Rectal smooth muscle tissue (tissue), 1 donor: ENCODE measurements at regions not wholly inside any gene's neighbourhood (a gene's known extent, or its start where the extent isn't known, plus 50 kb on each side); places are given as distances from the start of the nearest gene placed in this dataset.

Experiments
- H3K27ac ChIP-seq: one replicate; pipeline ENCODE4 v1.7.0; 2013; ENCODE audit warnings: low read depth, low read length, inconsistent platforms
- H3K27me3 ChIP-seq: one replicate; pipeline ENCODE4 v1.7.0; 2013; ENCODE audit warnings: low read length; ENCODE audit not compliant: control insufficient read depth, insufficient read depth
- H3K36me3 ChIP-seq: one replicate; pipeline ENCODE4 v1.7.0; 2013; ENCODE audit warnings: low read length; ENCODE audit not compliant: control insufficient read depth, insufficient read depth
- H3K4me1 ChIP-seq: one replicate; pipeline ENCODE4 v1.7.0; 2013; ENCODE audit warnings: low read length; ENCODE audit not compliant: control insufficient read depth, insufficient read depth
- H3K4me3 ChIP-seq: one replicate; pipeline ENCODE4 v1.7.0; 2013; ENCODE audit warnings: low read length
- H3K9ac ChIP-seq: one replicate; pipeline ENCODE4 v1.7.0; 2013; ENCODE audit warnings: low read length

DNA sequence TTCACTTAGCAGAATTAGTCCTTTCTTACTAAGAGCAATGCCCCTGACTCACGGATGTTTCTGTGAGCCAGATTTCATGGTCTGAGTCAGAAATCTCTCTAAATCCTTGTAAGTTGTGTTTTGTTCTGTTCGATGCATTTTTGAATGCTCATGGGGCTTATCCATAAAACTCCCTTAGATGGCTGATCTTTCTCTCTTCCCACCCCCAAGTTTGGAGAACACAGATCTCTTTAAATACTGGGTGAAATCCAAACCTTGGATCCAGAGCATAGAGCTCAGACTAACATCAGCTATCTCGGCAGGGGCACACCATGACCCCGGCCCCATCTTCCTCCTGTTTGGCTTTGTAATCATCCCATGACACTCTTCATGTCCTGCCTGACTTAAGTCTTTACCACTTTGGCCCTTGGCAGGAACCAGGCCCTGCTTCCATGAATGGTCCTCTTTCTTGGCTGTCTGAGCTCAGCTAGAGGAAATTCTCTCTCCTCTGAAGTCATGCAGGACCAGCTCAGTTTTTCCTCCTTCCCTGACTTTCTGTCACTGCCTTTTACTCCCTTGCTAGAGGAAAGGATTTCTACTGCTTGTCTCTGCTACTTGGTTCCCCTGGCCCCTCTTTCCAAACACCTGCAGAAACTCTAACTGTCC, 120.4 kb upstream of the RAB11FIP2 start:
- H3K36me3 ChIP-seq, result no peaks in the 10 kb centered on the region
- H3K27me3 ChIP-seq, result no peaks in the 10 kb centered on the region
- no peak overlapping the region for H3K9ac ChIP-seq
- H3K27ac ChIP-seq, result no peak overlapping the region
- peaks cover 3% of the 10 kb centered on the region for H3K4me1 ChIP-seq
- no peak overlapping the region for H3K4me3 ChIP-seq

DNA sequence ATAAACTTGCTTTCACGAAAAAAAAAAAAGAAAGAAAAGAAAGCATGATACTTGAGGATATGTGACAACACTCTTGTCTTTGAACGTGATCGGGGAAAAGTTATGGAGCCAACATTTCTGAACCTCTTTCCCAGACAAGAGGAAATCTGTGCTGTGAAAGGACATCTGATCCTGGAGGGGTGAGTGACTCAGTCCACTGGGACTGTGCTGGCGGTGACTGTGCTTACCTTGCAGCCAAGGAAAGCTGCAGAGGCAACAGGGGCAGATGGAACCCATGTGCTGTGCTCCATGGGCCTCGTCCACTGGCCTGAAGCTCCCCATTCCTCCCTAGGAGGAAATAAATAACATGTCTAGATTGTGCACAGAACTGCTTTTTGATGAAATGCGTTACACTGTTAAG, 116.5 kb upstream of the RAB11FIP2 start:
- Histone ChIP-seq H3K9ac (no peak overlapping the region), H3K36me3 (no peaks in the 10 kb centered on the region), H3K4me1 (no peaks in the 10 kb centered on the region), H3K27ac (no peak overlapping the region), H3K4me3 (no peak overlapping the region), H3K27me3 (no peaks in the 10 kb centered on the region)

DNA sequence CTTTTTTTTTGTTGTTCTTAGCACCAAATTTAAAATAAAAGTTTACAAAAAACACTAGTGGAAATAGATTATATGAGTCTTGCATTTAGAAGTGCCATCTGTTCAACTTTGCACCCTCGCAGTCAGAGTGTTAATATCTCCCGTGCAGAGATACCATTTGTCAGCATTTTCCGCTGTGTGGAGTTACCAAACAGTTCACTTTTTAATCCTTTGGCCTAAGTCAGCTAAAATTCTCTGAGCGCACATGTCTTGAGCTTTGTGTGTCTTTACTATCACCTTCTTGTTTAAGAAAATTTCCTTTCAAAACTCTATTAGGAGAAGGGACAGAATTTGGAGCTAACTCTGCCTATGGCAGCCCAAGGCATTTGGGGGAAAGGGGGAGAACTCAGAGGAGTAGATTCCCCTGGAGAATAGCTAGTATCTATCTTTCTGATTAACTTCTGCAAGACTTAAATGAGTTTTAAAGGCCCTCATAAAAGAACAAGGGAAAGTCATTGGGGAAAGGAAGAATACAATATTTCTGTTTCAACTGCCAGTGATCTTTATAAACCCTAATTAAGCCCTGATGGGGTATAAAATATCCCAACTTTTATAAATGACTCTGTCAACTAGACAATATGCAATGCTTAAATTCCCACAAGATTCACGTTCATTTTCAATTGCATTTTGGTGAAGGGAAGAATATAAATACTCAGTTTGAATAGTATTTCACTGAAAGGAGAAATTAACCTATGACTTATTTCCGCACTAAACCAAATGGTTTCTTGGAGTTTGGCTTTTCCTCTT, 114.9 kb upstream of the RAB11FIP2 start:
- Histone ChIP-seq H3K4me1 (no peaks in the 10 kb centered on the region), H3K27me3 (no peaks in the 10 kb centered on the region), H3K36me3 (no peaks in the 10 kb centered on the region), H3K27ac (no peak overlapping the region), H3K9ac (no peak overlapping the region), H3K4me3 (no peak overlapping the region)

DNA sequence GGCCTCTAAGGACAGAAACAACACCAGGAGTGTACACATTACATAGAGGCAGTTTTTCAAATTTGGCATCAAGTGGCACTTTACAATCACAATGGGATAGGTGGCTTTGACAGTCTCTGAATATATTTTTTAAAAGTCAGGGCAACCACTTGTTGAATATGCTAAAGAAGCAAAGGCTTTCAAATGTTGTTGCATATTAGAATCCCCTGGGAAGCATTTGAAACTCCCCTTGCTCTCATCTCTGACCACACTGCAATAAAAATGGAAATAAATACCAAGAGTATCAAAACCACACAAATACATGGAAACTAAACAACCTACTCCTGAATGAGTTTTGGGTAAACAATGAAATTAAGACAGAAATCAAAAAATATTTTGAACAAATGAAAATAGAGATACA, 106.5 kb upstream of the RAB11FIP2 start:
- H3K4me3 ChIP-seq, result no peak overlapping the region
- no peaks in the 10 kb centered on the region for H3K4me1 ChIP-seq
- no peaks in the 10 kb centered on the region for H3K36me3 ChIP-seq
- no peak overlapping the region for H3K9ac ChIP-seq
- no peak overlapping the region for H3K27ac ChIP-seq
- no peaks in the 10 kb centered on the region for H3K27me3 ChIP-seq

- Histone ChIP-seq H3K27me3 (no peaks in the 10 kb centered on the region), H3K27ac (no peak overlapping the region), H3K4me1 (no peaks in the 10 kb centered on the region), H3K36me3 (no peaks in the 10 kb centered on the region), H3K9ac (no peak overlapping the region), H3K4me3 (no peak overlapping the region)
These were observed 104.7 kb upstream of the RAB11FIP2 start for GRCh38 chr10:118151461-118151860.

GRCh38 chr10:118148247-118148646, 101.5 kb upstream of the RAB11FIP2 start:
- Histone ChIP-seq H3K4me3 (no peak overlapping the region), H3K4me1 (no peaks in the 10 kb centered on the region), H3K27ac (no peak overlapping the region), H3K27me3 (no peaks in the 10 kb centered on the region), H3K36me3 (no peaks in the 10 kb centered on the region), H3K9ac (no peak overlapping the region)

- H3K4me1 ChIP-seq, result no peaks in the 10 kb centered on the region
- no peak overlapping the region for H3K27ac ChIP-seq
- H3K27me3 ChIP-seq, result no peaks in the 10 kb centered on the region
- no peak overlapping the region for H3K9ac ChIP-seq
- no peaks in the 10 kb centered on the region for H3K36me3 ChIP-seq
- H3K4me3 ChIP-seq, result no peak overlapping the region
These were observed 98.5 kb upstream of the RAB11FIP2 start for GRCh38 chr10:118145256-118145655.

DNA sequence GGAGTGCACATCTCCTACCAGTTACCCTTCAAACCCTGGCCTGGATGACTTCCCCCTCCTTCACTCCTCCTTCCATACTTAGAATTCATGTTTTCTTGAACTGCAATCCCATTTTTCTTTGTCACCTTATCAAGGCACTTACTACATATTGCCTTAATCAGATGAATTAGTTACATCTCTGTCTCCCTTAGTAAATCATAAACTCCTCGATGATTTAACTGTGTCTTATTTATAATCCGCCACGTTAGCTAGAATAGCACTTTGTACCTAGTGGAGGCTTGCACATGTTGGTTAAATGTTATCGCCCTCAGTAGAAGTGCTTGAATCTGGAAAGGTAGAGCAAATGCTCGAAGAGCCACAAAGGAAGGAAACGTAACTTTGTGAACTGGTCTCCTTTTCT, 94.7 kb upstream of the RAB11FIP2 start:
- H3K27ac ChIP-seq, result no peak overlapping the region
- no peaks in the 10 kb centered on the region for H3K36me3 ChIP-seq
- no peaks in the 10 kb centered on the region for H3K4me1 ChIP-seq
- H3K27me3 ChIP-seq, result no peaks in the 10 kb centered on the region
- H3K4me3 ChIP-seq, result no peak overlapping the region
- no peak overlapping the region for H3K9ac ChIP-seq

DNA sequence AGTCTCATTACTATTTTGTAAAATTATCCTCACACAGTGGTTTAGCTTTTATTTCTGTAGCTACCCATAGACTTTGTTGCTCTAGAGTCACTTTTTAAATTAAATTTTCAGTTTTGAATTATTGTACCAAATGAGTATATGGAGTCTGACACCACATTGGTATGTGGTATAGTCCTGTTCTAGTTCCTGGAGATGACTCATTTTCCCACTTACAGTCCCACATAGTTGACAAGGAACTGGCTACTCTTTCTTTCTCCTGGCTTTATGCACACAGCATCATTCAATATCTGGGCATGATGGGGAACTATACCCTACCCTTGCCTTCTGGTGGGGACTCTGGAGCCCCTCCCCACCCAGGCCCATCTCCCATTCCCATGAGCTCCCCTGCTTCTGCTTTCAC, 92.6 kb upstream of the RAB11FIP2 start:
- Histone ChIP-seq H3K27me3 (no peaks in the 10 kb centered on the region), H3K4me3 (no peak overlapping the region), H3K27ac (no peak overlapping the region), H3K36me3 (no peaks in the 10 kb centered on the region), H3K9ac (no peak overlapping the region), H3K4me1 (no peaks in the 10 kb centered on the region)

GRCh38 chr10:118128675-118129074, 81.9 kb upstream of the RAB11FIP2 start:
- no peaks in the 10 kb centered on the region for H3K36me3 ChIP-seq
- H3K27ac ChIP-seq, result no peak overlapping the region
- H3K27me3 ChIP-seq, result no peaks in the 10 kb centered on the region
- no peak overlapping the region for H3K4me3 ChIP-seq
- no peak overlapping the region for H3K9ac ChIP-seq
- no peaks in the 10 kb centered on the region for H3K4me1 ChIP-seq

- no peak overlapping the region for H3K27ac ChIP-seq
- H3K9ac ChIP-seq, result no peak overlapping the region
- H3K36me3 ChIP-seq, result no peaks in the 10 kb centered on the region
- no peaks in the 10 kb centered on the region for H3K27me3 ChIP-seq
- no peak overlapping the region for H3K4me3 ChIP-seq
- peaks cover 12% of the 10 kb centered on the region for H3K4me1 ChIP-seq
These were observed 72.0 kb upstream of the RAB11FIP2 start for GRCh38 chr10:118118716-118119115.

DNA sequence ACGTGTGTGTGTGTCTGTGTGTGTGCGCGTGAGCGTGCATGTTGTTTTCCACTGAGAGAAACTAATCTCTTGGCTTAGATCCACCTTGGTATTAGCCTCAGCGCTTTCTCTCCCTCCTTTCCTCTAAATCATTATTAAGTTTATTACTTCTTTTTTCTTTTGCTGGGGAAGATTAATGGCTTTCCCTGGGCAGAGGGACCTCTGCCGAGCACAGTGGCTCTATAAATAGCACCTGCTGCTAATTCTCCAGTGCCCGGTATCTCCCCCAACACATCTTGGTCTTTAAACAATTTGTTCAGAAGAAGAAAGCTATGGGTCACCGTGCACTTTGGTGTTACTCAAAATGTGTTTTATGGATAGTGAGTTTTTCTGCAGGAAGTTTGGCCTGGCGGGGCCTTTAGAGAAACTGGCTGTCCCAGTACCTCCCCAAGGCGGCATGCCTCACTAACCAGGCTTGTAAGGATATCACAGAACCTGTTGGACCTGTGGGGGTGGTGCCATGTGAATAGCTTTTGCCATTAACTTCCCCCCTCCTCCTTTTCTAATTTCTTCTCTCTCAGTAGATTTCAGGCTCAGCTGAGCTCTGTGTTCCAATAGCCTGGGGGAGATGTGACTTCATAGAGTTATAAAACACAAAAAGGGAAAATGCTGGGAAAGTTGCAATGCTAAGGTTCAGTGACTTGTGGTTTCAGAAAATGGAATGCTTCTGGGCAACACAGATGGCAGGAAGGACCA, 70.1 kb upstream of the RAB11FIP2 start:
- Histone ChIP-seq H3K9ac (no peak overlapping the region), H3K36me3 (no peaks in the 10 kb centered on the region), H3K27ac (peak overlapping the region; percentile 60), H3K4me1 (peaks cover 12% of the 10 kb centered on the region), H3K27me3 (no peaks in the 10 kb centered on the region), H3K4me3 (peak overlapping the region; percentile 24)
